WERI-Rb-1 (cell line): ENCODE measurements at regions not wholly inside any gene's neighbourhood (a gene's known extent, or its start where the extent isn't known, plus 50 kb on each side); places are given as distances from the start of the nearest gene placed in this dataset.
"Not testable (repeated sequence)": the region's sequence is repeated elsewhere in the genome, so short reads cannot be mapped to it uniquely, and the experiment has no call there.

Experiments used
- DNase-seq: peaks from one replicate; pipeline ENCODE4 v3.0.0-alpha.2; 2020
- H3K27ac ChIP-seq: fragments of 250-450 bp; sonication (Bioruptor Pico); 2 replicates; pipeline ENCODE4 v1.5.1; 2020; ENCODE audit warnings: mild to moderate bottlenecking, moderate library complexity
- H3K27me3 ChIP-seq: fragments of 250-450 bp; sonication (Bioruptor Pico); 2 replicates; pipeline ENCODE4 v1.5.1; 2021; ENCODE audit warnings: mild to moderate bottlenecking, low read depth, moderate library complexity; ENCODE audit not compliant: insufficient read depth, severe bottlenecking
- H3K36me3 ChIP-seq: fragments of 250-450 bp; sonication (Bioruptor Pico); 2 replicates; pipeline ENCODE4 v1.5.1; 2020; ENCODE audit warnings: mild to moderate bottlenecking, moderate library complexity
- H3K4me3 ChIP-seq: 2 replicates; pipeline ENCODE4 v1.5.1; 2011; ENCODE audit warnings: low read depth, mild to moderate bottlenecking, control low read depth, low read length
- H3K9me3 ChIP-seq: fragments of 250-450 bp; sonication (Bioruptor Pico); 2 replicates; pipeline ENCODE4 v1.5.1; 2021; ENCODE audit warnings: mild to moderate bottlenecking, moderate library complexity; ENCODE audit not compliant: severe bottlenecking
- TF ChIP-seq, protein P1 (sequence below): IDR thresholded peaks from 2 replicates; pipeline ENCODE4 v1.5.1; 2011; ENCODE audit warnings: low read depth, mild to moderate bottlenecking, control low read depth, inconsistent platforms, low read length

DNA sequence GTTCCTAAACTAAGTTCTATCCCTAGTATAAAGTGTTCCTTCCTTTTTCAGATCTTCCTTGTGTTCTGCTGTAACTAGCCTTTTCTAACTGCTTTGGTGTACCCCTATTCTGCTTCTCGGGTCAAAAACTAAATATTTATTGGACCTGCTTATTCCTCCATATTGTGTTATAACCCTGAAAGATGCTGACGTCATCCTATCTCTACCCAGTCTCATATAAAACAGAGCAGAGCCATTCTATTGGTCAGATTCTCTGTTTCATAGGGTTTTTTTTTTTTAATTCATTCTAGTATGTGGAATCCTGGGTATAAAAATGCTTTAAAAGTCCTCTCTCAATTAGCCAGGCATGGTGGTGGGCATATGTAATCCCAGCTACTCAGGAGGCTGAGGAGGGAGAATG is 349.7 kb downstream of the ACTRT1 start:
- Histone ChIP-seq H3K27me3 (peaks cover 12% of the 10 kb centered on the region), H3K9me3 (no peaks in the 10 kb centered on the region)

DNA sequence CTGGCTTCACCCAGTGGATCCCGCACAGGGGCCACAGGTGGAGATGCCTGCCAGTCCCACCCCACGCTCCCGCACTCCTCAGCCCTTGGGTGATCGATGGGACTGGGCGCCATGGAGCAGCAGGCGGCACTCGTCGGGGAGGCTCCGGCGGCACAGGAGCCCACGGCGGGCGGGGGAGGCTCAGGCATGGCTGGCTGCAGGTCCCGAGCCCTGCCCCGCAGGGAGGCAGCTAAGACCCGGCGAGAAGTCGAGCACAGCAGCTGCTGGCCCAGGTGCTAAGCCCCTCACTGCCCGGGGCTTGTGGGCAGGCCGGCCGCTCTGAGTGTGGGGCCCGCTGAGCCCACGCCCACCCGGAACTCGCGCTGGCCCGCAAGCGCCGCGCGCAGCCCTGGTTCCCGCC is 389.3 kb downstream of the ACTRT1 start:
- H3K27ac ChIP-seq, H3K9me3 ChIP-seq, H3K4me3 ChIP-seq, H3K36me3 ChIP-seq, DNase-seq: not testable (repeated sequence)
- peaks cover 56% of the 10 kb centered on the region for H3K27me3 ChIP-seq

More for the DNA sequence above, 349.7 kb downstream of the ACTRT1 start:
- H3K4me3 ChIP-seq, result no peak overlapping the region
- DNase-seq, result no peak
- TF ChIP-seq, protein P1, sequence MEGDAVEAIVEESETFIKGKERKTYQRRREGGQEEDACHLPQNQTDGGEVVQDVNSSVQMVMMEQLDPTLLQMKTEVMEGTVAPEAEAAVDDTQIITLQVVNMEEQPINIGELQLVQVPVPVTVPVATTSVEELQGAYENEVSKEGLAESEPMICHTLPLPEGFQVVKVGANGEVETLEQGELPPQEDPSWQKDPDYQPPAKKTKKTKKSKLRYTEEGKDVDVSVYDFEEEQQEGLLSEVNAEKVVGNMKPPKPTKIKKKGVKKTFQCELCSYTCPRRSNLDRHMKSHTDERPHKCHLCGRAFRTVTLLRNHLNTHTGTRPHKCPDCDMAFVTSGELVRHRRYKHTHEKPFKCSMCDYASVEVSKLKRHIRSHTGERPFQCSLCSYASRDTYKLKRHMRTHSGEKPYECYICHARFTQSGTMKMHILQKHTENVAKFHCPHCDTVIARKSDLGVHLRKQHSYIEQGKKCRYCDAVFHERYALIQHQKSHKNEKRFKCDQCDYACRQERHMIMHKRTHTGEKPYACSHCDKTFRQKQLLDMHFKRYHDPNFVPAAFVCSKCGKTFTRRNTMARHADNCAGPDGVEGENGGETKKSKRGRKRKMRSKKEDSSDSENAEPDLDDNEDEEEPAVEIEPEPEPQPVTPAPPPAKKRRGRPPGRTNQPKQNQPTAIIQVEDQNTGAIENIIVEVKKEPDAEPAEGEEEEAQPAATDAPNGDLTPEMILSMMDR, result no peak
- H3K27ac ChIP-seq, result no peak overlapping the region
- H3K36me3 ChIP-seq, result no peaks in the 10 kb centered on the region

DNA sequence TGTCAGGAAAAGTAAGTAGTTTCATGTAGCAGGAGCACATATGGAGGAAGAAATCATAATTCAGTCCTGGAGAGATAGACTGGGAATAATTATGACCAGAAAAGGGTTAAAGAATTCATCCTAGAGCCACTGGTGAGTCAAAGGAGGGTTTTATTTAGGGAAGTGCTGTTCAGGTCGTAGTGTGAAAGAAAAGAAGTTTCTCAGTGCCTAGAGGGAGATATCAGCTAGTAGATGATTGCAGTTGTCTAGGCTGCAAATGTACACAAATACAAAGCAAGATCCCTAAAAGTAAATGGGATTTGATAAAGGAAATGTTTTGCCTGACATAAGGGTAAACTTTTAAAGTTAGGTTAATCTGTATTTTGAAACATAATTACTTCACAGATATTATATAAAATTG is 403.2 kb downstream of the ACTRT1 start:
- H3K27ac ChIP-seq, result no peak overlapping the region
- no peaks in the 10 kb centered on the region for H3K9me3 ChIP-seq
- DNase-seq, result no peak
- TF ChIP-seq, protein P1, result no peak
- H3K36me3 ChIP-seq, result no peaks in the 10 kb centered on the region
- H3K4me3 ChIP-seq, result no peak overlapping the region
- H3K27me3 ChIP-seq, result peaks cover 30% of the 10 kb centered on the region

DNA sequence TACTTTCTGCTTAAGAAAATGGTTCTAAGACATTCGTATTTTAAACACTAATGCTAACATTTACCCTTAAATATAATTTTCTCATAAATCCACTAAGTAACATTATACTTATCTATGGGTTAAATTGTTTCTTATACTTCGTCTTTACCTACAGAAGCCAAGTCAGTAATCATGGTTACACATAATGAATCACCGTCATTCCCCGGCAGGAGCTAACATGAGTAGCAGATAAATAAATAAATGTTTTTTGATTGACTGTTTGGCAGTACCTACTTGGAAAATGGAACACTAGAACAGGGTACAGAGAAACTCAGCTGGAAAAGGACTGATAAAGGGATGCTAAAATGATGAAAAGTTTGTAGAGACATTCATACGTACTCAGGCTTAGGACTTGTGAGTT is 430.4 kb downstream of the ACTRT1 start:
- peaks cover 22% of the 10 kb centered on the region for H3K27me3 ChIP-seq
- H3K27ac ChIP-seq, result no peak overlapping the region
- H3K36me3 ChIP-seq, result no peaks in the 10 kb centered on the region
- H3K9me3 ChIP-seq, result no peaks in the 10 kb centered on the region
- DNase-seq, result no peak
- H3K4me3 ChIP-seq, result no peak overlapping the region
- TF ChIP-seq, protein P1, result no peak

DNA sequence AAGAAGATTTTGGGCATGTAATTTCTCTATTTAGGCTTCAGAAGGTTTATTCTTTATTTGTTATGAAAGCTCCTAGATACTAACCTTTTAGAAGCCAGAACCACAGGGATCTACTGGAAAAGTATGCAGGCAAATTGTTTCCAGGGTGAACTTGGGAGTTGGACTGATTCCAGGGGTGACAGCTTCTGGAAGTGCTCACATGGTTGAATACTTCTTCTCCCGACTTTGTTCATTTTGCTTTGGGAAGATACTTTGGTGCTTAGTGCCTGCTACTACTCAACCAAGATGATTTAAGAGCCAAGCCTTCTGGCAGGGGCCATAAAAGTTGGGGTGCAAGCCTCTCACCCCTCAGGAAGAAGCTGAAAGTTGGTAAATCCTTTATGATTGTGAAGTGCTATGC is 445.6 kb downstream of the ACTRT1 start:
- TF ChIP-seq, protein P1, result no peak
- DNase-seq, result no peak
- peaks cover 26% of the 10 kb centered on the region for H3K27me3 ChIP-seq
- no peak overlapping the region for H3K4me3 ChIP-seq
- H3K9me3 ChIP-seq, result no peaks in the 10 kb centered on the region
- no peaks in the 10 kb centered on the region for H3K36me3 ChIP-seq
- H3K27ac ChIP-seq, result no peak overlapping the region

DNA sequence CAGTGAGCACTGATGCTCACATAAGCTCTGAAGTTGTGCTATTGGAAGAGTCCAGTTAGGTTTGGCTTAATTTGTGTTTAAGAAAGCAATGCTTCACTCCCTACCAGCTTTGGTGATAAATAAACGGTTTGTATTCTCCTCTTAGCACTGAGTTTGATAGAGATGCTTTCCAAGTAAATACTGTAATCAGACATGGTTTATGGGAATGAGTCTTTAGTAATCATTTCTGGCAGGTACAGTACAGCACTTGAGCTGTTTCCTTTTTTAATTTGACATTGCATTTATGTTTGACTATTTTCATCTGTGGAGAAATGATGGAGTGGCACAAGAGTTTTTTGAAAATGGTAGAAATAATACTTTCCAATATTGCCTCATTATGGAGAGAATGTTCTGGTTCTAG is 455.3 kb downstream of the ACTRT1 start:
- H3K27me3 ChIP-seq, result peaks cover 7% of the 10 kb centered on the region
- H3K9me3 ChIP-seq, result no peaks in the 10 kb centered on the region
- no peaks in the 10 kb centered on the region for H3K36me3 ChIP-seq
- TF ChIP-seq, protein P1, result no peak
- no peak for DNase-seq
- no peak overlapping the region for H3K4me3 ChIP-seq
- H3K27ac ChIP-seq, result no peak overlapping the region
